Heart left ventricle (tissue), 16 donors: ENCODE measurements at regions not wholly inside any gene's neighbourhood (a gene's known extent, or its start where the extent isn't known, plus 50 kb on each side); places are given as distances from the start of the nearest gene placed in this dataset.

Experiments
- ATAC-seq, 4 donors: fragments of 200-7000 bp; cut with Tn5 transposase; one replicate each; pipeline ENCODE4 v1.9.1; 2020 to 2022; ENCODE audit warnings: moderate library complexity in 4 of 4, mild to moderate bottlenecking in 3 of 4, moderate number of reproducible peaks in 1 of 4
- DNase-seq, 5 donors: peaks; one replicate each; pipeline ENCODE4 v3.0.0-alpha.2; 2020
- H3K27ac ChIP-seq, 12 donors: fragments of 200-600 bp; sonication (generic) in 4 of 12; one replicate each; pipeline versions ENCODE4 v1.5.0 to v1.8.0; 2016 to 2022; ENCODE audit warnings: mild to moderate bottlenecking in 2 of 12
- H3K27me3 ChIP-seq, 9 donors: fragments of 200-600 bp; sonication (generic) in 2 of 9; one replicate each; pipeline versions ENCODE4 v1.5.1 to v1.8.0; 2016 to 2022; ENCODE audit warnings: mild to moderate bottlenecking in 3 of 9
- H3K36me3 ChIP-seq, 9 donors: fragments of 200-600 bp; sonication (generic) in 2 of 9; one replicate each; pipeline versions ENCODE4 v1.5.0 to v1.8.0; 2018 to 2022; ENCODE audit warnings: mild to moderate bottlenecking in 2 of 9
- H3K4me1 ChIP-seq, 12 donors: fragments of 200-600 bp; sonication (generic) in 4 of 12; one replicate each; pipeline versions ENCODE4 v1.5.0 to v1.8.0; 2016 to 2022; ENCODE audit warnings: mild to moderate bottlenecking in 3 of 12
- H3K4me3 ChIP-seq, 12 donors: fragments of 200-600 bp; sonication (generic) in 4 of 12; one replicate each; pipeline versions ENCODE4 v1.5.0 to v1.8.0; 2017 to 2022; ENCODE audit warnings: mild to moderate bottlenecking in 9 of 12, moderate library complexity in 4 of 12
- H3K9me3 ChIP-seq, 12 donors: fragments of 200-600 bp; sonication (generic) in 4 of 12; one replicate each; pipeline versions ENCODE4 v1.5.0 to v1.8.0; 2016 to 2022; ENCODE audit warnings: mild to moderate bottlenecking in 1 of 12
- POLR2A ChIP-seq, 2 donors: fragments of 450-650 bp; IDR thresholded peaks; one replicate each; pipeline ENCODE4 v1.6.1; 2017; ENCODE audit warnings: antibody characterized with exemption in 2 of 2, mild to moderate bottlenecking in 2 of 2, moderate library complexity in 2 of 2
- WGBS, 4 donors: extraction: QIAGEN DNeasy Blood & Tissue Kit in 2 of 4; methylation state at CpG; one replicate each; pipeline versions ENCODE4 v1.1.5 to v1.1.7; 2013 to 2018; 5-methylcytosine and 5-hydroxymethylcytosine counted together
- intact Hi-C, 10 donors: fragments of 100-400 bp; cut with DNase I; formaldehyde crosslinking; loops; one replicate each; pipeline versions ENCODE4 v1.11.1 to v1.14.2; 2022
- TF ChIP-seq, protein P1 (sequence below), 12 donors: fragments of 200-600 bp; sonication (generic) in 4 of 12; IDR thresholded peaks; one replicate each; pipeline versions ENCODE4 v1.5.0 to v1.8.0; 2018 to 2022; ENCODE audit warnings: antibody characterized with exemption in 12 of 12, mild to moderate bottlenecking in 5 of 12
- donor health status: ischemic (EF 13 %, LVEDD 7.1; RV severe dilation, severe dysfunction).
- donor health status: healthy with polysubstance abuse.
- donor health status: DM: no; HTN: yes; CAD: no.
- donor health status: DM: no; HTN: no; CAD: no.
- donor health status: ischemic (EF 25% LVEDD 6.9; RV normal size, moderate dysfunction).
- donor health status: ischemic (EF 25% LVEDD 5.7; RV mildly dilated, moderate dysfunction).
- donor health status: healthy.
- donor health status: DM: yes; HTN: yes; CAD: no.
- donor health status: ischemic (EF 35%, LVEDD 5.7; RV mildly dilated, moderate dysfunction).
- donor health status: nonischemic (EF 11% LVEDD 7.7; RV severe dilation, severe dysfunction).
- donor health status: DM: yes; HTN: yes; CAD: no.
- donor health status: PGD.
- donor health status: ischemic (EF 29% LVEDD 5.4; RV normal size, mild dysfunction).
- donor health status: nonischemic (EF 23%, LVEDD 6.1; RV moderate dilation, normal function).

DNA sequence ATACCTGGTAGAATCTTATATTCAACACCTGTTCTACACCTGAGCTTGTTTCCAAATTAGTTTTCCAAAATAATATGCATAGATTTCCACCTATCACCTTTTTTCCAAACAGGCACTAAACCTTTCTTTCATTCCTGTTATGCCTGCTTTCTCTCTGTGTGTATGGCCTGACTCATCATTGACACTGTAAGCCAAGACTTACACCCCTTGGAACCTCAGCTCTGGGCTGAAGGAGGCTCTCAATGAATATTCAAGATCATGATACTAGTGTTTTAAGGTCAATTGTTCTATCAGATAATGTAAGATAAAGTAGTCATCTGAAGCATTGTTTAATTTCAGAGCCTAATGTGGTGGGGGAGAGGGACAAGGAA, 1193.3 kb downstream of the FLRT2 start:
- Histone ChIP-seq H3K4me1 (no peaks in the 10 kb centered on the region), H3K27me3 (no peaks in the 10 kb centered on the region), H3K36me3 (no peaks in the 10 kb centered on the region), H3K4me3 (no peak overlapping the region), H3K27ac (no peak overlapping the region), H3K9me3 (peaks cover 0 to 2% (median 0%) of the 10 kb centered on the region in 12 donors)
- DNase-seq (no peak), ATAC-seq (no peak)
- intact Hi-C loops: no loop called here
- no peak for TF ChIP-seq POLR2A (IDR thresholded peaks at IDR 0.05)
- TF ChIP-seq, protein P1, sequence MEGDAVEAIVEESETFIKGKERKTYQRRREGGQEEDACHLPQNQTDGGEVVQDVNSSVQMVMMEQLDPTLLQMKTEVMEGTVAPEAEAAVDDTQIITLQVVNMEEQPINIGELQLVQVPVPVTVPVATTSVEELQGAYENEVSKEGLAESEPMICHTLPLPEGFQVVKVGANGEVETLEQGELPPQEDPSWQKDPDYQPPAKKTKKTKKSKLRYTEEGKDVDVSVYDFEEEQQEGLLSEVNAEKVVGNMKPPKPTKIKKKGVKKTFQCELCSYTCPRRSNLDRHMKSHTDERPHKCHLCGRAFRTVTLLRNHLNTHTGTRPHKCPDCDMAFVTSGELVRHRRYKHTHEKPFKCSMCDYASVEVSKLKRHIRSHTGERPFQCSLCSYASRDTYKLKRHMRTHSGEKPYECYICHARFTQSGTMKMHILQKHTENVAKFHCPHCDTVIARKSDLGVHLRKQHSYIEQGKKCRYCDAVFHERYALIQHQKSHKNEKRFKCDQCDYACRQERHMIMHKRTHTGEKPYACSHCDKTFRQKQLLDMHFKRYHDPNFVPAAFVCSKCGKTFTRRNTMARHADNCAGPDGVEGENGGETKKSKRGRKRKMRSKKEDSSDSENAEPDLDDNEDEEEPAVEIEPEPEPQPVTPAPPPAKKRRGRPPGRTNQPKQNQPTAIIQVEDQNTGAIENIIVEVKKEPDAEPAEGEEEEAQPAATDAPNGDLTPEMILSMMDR (IDR thresholded peaks at IDR 0.05): no peak

DNA sequence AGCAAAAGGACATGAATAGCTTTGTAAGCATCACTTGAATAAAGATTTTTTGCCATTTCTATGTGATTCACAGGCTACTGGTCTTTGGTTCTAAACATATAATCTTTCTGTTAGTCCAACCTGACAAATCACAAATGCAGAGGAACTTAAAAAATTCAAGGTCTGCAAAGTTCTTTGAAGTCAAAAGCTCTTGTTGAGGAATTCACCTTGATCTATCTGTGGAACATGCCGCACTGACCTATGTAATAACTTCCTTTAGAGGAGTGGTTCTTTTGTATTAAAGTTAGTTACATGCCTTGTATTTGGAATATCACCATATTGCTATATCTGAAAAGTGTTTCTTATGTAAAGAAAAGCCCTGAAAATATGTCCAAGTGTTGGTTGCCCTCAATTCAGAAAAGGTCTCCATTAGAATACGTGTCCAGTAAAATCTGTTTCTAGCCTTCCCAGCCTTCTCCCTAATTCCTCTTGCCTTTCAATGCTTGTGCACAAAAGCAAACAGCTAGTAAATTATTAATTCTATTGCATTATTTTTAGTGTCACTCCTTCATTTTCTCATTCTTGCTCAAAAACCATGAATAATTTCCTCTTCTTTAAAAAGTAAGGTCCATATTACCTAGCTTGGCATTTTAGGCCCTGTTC, 1192.8 kb downstream of the FLRT2 start:
- H3K4me3 ChIP-seq: no peak overlapping the region
- DNase-seq: no peak
- no peaks in the 10 kb centered on the region for H3K36me3 ChIP-seq
- no peaks in the 10 kb centered on the region for H3K4me1 ChIP-seq
- ATAC-seq: no peak
- WGBS, 4 donors: 81 to 87% (median 85%) methylated on average over 2 of the region's 2 CpGs
- H3K27me3 ChIP-seq: no peaks in the 10 kb centered on the region
- intact Hi-C loops: no loop called here
- TF ChIP-seq POLR2A (IDR thresholded peaks at IDR 0.05): no peak
- TF ChIP-seq, protein P1 (IDR thresholded peaks at IDR 0.05): no peak
- H3K9me3 ChIP-seq: peaks cover 0 to under 1% (median 0%) of the 10 kb centered on the region in 12 donors
- H3K27ac ChIP-seq: no peak overlapping the region

DNA sequence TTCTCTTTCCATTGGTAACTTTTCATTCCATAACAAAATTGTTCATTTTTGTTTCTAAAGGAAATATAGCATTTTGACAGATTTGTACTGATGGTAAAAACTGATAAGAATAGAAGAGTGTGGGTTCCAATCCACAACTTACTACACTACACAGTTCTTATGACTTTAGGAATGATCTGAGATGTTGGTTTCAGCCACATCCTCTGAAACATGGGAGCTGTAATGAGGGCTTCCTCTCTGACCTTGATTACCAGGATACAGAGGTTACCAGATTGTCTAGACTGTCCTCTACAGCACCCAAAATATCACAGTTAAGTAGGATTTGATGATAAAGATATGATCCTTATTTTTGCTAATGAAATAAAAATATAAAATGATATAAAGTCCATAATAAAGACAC, 1184.6 kb downstream of the FLRT2 start:
- ATAC-seq: no peak
- no peak for DNase-seq
- TF ChIP-seq, protein P1 (IDR thresholded peaks at IDR 0.05): no peak
- no peak for TF ChIP-seq POLR2A (IDR thresholded peaks at IDR 0.05)
- intact Hi-C loops: no loop called here
- Histone ChIP-seq H3K27ac (no peak overlapping the region), H3K4me1 (no peaks in the 10 kb centered on the region), H3K9me3 (no peaks in the 10 kb centered on the region), H3K27me3 (no peaks in the 10 kb centered on the region), H3K36me3 (no peaks in the 10 kb centered on the region), H3K4me3 (no peak overlapping the region)

DNA sequence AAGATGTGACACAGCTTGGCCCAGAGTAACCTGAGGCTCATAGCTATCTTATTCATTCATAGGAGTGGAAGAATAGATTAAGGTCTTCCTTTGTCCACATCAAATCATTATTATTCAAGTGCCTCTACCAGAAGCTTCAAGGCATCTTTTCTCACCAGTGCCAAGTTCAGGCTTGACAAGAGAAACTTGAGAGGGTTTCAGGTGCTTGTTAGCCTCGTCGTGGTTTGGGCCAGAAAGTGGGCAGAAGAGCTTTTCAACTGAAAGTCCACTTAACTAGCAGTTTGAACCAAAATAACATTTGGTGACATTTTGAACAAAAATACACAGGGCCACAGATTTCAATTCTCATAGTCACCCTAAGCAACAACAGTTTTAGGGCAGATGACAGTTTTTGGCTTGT, 1184.2 kb downstream of the FLRT2 start:
- Histone ChIP-seq H3K36me3 (no peaks in the 10 kb centered on the region), H3K9me3 (no peaks in the 10 kb centered on the region), H3K4me1 (no peaks in the 10 kb centered on the region), H3K27me3 (no peaks in the 10 kb centered on the region), H3K4me3 (no peak overlapping the region), H3K27ac (no peak overlapping the region)
- TF ChIP-seq POLR2A (IDR thresholded peaks at IDR 0.05): no peak
- TF ChIP-seq, protein P1 (IDR thresholded peaks at IDR 0.05): no peak
- ATAC-seq: no peak
- WGBS, 4 donors: 76 to 82% (median 80%) methylated on average over 2 of the region's 2 CpGs
- no peak for DNase-seq
- intact Hi-C loops: no loop called here
